SK-N-SH treated with all-trans-retinoic acid at 6 μM for 48 hours (cell line): ENCODE measurements at regions not wholly inside any gene's neighbourhood (a gene's known extent, or its start where the extent isn't known, plus 50 kb on each side); places are given as distances from the start of the nearest gene placed in this dataset.

Source experiments
- ATAC-seq: fragments of 200-7000 bp; cut with Tn5 transposase; 3 replicates; pipeline ENCODE4 v1.9.1; 2020; ENCODE audit warnings: mild to moderate bottlenecking, moderate library complexity
- ARNTL ChIP-seq: fragments of 450-650 bp; formaldehyde crosslinking; IDR thresholded peaks from 2 replicates; pipeline ENCODE4 v1.5.0; 2020; ENCODE audit warnings: low read depth, mild to moderate bottlenecking, moderate library complexity, borderline replicate concordance
- BACH2 ChIP-seq: fragments of 250-450 bp; sonication (Bioruptor Pico); IDR thresholded peaks from 2 replicates; pipeline ENCODE4 v1.9.0; 2021; ENCODE audit warnings: mild to moderate bottlenecking, borderline replicate concordance
- CSDC2 ChIP-seq: fragments of 250-450 bp; sonication (Bioruptor Pico); IDR thresholded peaks from 2 replicates; pipeline ENCODE4 v1.5.0; 2020; ENCODE audit warnings: mild to moderate bottlenecking, moderate library complexity
- CSRNP3 ChIP-seq: fragments of 250-450 bp; sonication (Bioruptor Pico); IDR thresholded peaks from 2 replicates; pipeline ENCODE4 v1.5.1; 2021; ENCODE audit warnings: mild to moderate bottlenecking, moderate library complexity
- ESRRG ChIP-seq: fragments of 250-450 bp; sonication (Bioruptor Pico); IDR thresholded peaks from 2 replicates; pipeline ENCODE4 v1.6.1; 2021; ENCODE audit warnings: mild to moderate bottlenecking
- GLIS3 ChIP-seq: fragments of 250-450 bp; sonication (Bioruptor Pico); IDR thresholded peaks from 2 replicates; pipeline ENCODE4 v1.5.0; 2020; ENCODE audit warnings: mild to moderate bottlenecking, moderate library complexity
- ISL1 ChIP-seq: fragments of 250-450 bp; sonication (Bioruptor Pico); IDR thresholded peaks from 2 replicates; pipeline ENCODE4 v2.1.2; 2022; ENCODE audit warnings: mild to moderate bottlenecking, moderate library complexity
- OSR1 ChIP-seq: fragments of 250-450 bp; sonication (Bioruptor Pico); IDR thresholded peaks from 2 replicates; pipeline ENCODE4 v1.8.0; 2022; ENCODE audit warnings: moderate library complexity, mild to moderate bottlenecking, inconsistent platforms
- PATZ1 ChIP-seq: fragments of 250-450 bp; sonication (Bioruptor Pico); IDR thresholded peaks from 2 replicates; pipeline ENCODE4 v1.8.0; 2020; ENCODE audit warnings: mild to moderate bottlenecking, moderate library complexity, borderline replicate concordance
- POU6F1 ChIP-seq: fragments of 250-450 bp; sonication (Bioruptor Pico); IDR thresholded peaks from 2 replicates; pipeline ENCODE4 v1.8.0; 2021; ENCODE audit warnings: low read depth, mild to moderate bottlenecking, moderate library complexity, borderline replicate concordance
- PPARA ChIP-seq: fragments of 250-450 bp; sonication (Bioruptor Pico); IDR thresholded peaks from 2 replicates; pipeline ENCODE4 v1.5.0; 2020; ENCODE audit warnings: mild to moderate bottlenecking, borderline replicate concordance
- RARB ChIP-seq: fragments of 250-450 bp; sonication (Bioruptor Pico); IDR thresholded peaks from 2 replicates; pipeline ENCODE4 v1.8.0; 2021; ENCODE audit warnings: mild to moderate bottlenecking, moderate library complexity
- SNAI2 ChIP-seq: fragments of 250-450 bp; sonication (Bioruptor Pico); IDR thresholded peaks from 2 replicates; pipeline ENCODE4 v1.5.0; 2020; ENCODE audit warnings: mild to moderate bottlenecking, moderate library complexity
- TCF4 ChIP-seq: fragments of 250-450 bp; sonication (Bioruptor Pico); IDR thresholded peaks from 2 replicates; pipeline ENCODE4 v1.8.0; 2021; ENCODE audit warnings: mild to moderate bottlenecking, moderate library complexity, borderline replicate concordance
- TSHZ2 ChIP-seq: fragments of 250-450 bp; sonication (Bioruptor Pico); IDR thresholded peaks from 2 replicates; pipeline ENCODE4 v1.5.0; 2020; ENCODE audit warnings: mild to moderate bottlenecking, moderate library complexity
- ZC3H10 ChIP-seq: fragments of 250-450 bp; sonication (Bioruptor Pico); IDR thresholded peaks from 2 replicates; pipeline ENCODE4 v1.5.1; 2021; ENCODE audit warnings: mild to moderate bottlenecking, moderate library complexity
- ZFP3 ChIP-seq: fragments of 250-450 bp; sonication (Bioruptor Pico); IDR thresholded peaks from 2 replicates; pipeline ENCODE4 v1.5.0; 2020; ENCODE audit warnings: mild to moderate bottlenecking, moderate library complexity
- ZFP30 ChIP-seq: fragments of 450-650 bp; formaldehyde crosslinking; IDR thresholded peaks from 2 replicates; pipeline ENCODE4 v1.5.0; 2022; ENCODE audit warnings: mild to moderate bottlenecking, moderate library complexity
- ZNF565 ChIP-seq: fragments of 450-650 bp; formaldehyde crosslinking; conservative IDR thresholded peaks from 2 replicates; pipeline ENCODE4 v1.5.0; 2020; ENCODE audit warnings: low read depth, mild to moderate bottlenecking, moderate library complexity
- ZNF70 ChIP-seq: fragments of 450-650 bp; formaldehyde crosslinking; IDR thresholded peaks from 2 replicates; pipeline ENCODE4 v1.5.0; 2020; ENCODE audit warnings: mild to moderate bottlenecking, moderate library complexity
- ZNF8 ChIP-seq: fragments of 450-650 bp; formaldehyde crosslinking; IDR thresholded peaks from 2 replicates; pipeline ENCODE4 v1.5.0; 2020; ENCODE audit warnings: mild to moderate bottlenecking, moderate library complexity

- ATAC-seq, result no peak
- no peak for TF ChIP-seq PPARA (CRISPR knock-in tag)
- no peak for TF ChIP-seq CSRNP3 (CRISPR knock-in tag)
- no peak for TF ChIP-seq POU6F1 (CRISPR knock-in tag)
- TF ChIP-seq RARB (CRISPR knock-in tag), result no peak
- no peak for TF ChIP-seq ZC3H10
- TF ChIP-seq ZFP30, result no peak
- no peak for TF ChIP-seq BACH2
- TF ChIP-seq SNAI2, result no peak
- no peak for TF ChIP-seq PATZ1 (CRISPR knock-in tag)
- TF ChIP-seq ZNF565 (CRISPR knock-in tag), result no peak
- no peak for TF ChIP-seq ZNF70 (CRISPR knock-in tag)
- no peak for TF ChIP-seq GLIS3
- TF ChIP-seq OSR1 (CRISPR knock-in tag), result no peak
- no peak for TF ChIP-seq CSDC2
- no peak for TF ChIP-seq ARNTL (CRISPR knock-in tag)
- no peak for TF ChIP-seq ESRRG (CRISPR knock-in tag)
- no peak for TF ChIP-seq TSHZ2 (CRISPR knock-in tag)
- TF ChIP-seq ISL1, result no peak
- no peak for TF ChIP-seq TCF4 (CRISPR knock-in tag)
Measured at GRCh38 chr11:90407350-90407749, 184.5 kb upstream of the CHORDC1 start.

GRCh38 chr11:90392692-90393091 lies 169.8 kb upstream of the CHORDC1 start:
- no peak for ATAC-seq
- TF ChIP-seq ZNF8 (CRISPR knock-in tag) (no peak), CSDC2 (no peak), GLIS3 (no peak), TSHZ2 (CRISPR knock-in tag) (no peak), PATZ1 (CRISPR knock-in tag) (no peak), ZFP3 (CRISPR knock-in tag) (no peak), PPARA (CRISPR knock-in tag) (no peak), ZNF565 (CRISPR knock-in tag) (no peak), ESRRG (CRISPR knock-in tag) (no peak), BACH2 (no peak), POU6F1 (CRISPR knock-in tag) (no peak), ZC3H10 (no peak)
- TF ChIP-seq, all 23 proteins: peak for 0
